Kidney tubule cell (primary cell): ENCODE measurements at regions not wholly inside any gene's neighbourhood (a gene's known extent, or its start where the extent isn't known, plus 50 kb on each side); places are given as distances from the start of the nearest gene placed in this dataset.

Experiments used
- DNase-seq: peaks from one replicate; pipeline ENCODE4 v3.0.0-alpha.2; 2018; ENCODE audit warnings: low spot score

DNA sequence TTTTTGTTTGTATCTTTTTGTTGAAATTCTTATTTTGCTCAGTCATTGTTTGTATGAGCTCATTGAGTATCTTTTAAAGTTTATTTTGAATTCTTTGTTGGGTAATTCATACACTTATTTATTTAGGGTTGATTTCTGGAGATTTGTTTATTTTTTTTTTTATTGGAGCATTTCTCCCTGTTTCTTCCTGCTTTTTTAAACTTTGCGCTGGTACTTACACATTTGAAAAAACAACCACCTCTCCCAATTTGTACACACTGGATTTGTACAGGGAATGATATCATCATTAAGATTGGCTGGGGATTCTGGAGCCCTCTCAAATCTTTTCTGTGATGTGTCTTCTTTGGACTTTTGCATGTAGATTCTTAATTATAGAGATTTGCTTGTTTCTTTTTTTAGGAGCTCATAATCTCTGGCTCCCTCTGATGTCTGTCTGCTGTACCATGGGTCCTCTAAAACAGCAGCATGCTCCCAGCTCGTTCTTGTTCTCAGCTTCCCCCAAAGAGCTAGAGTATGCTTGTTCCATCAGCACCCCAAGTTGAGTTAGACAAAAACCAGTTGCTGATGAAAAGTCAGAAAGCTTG, 310.7 kb downstream of the DUSP10 start:
- DNase-seq, result no peak

DNA sequence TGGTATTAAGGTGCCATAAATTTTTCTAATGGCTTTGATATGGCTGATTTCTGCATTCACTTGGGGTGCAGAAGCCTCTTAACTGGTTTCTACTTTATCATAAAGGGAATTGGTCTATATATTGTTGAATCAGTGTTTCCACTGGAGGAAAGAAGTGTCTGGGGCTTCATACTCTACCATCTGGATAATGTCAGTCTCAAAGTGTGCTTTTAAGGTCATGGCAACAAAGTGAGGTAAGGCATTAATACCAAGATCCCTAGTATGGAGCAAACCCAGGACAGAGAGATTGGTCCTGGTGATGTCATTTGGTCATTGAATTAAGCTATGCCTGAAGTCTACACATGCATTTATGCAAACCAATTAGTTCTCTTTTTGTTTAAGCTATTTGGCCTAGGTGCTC, 309.9 kb downstream of the DUSP10 start:
- no peak for DNase-seq

DNA sequence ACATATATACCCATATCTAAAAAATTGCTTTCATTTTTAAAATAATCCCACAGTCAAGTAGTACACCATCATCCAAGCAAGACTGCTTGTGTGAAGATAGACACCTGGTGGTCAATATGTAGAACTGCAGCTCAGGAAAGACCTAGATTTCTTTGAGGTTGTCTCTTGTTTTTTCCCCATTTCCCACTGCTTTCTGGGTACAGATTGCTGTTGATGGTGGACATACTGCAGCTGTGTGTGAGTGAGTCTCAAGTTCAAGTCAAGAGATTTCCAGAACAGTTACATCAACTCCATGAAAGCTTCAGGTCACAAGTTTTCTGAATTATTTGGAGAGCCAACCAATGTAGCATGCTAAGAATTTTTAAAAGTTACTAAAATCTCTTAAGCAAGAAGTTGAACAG, 306.4 kb downstream of the DUSP10 start:
- DNase-seq, result peak; percentile 66

DNA sequence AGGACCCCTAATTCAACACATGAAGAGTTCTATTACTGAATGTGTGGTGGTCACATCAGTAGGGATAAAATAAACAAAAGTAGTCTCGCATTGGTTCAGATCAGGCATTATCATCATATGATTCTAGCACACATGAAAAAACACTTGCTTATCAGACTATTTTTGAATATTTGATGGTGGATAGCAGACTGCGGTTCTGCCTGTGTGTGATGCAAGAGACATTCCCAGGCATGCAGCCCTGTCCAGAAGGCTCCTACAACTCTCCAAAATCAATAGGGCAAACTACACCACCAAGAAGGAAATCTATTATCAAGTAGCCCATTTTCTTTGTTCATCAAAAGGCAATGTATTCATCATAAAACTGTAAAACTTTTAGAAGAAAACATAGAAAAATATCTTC, 304.7 kb downstream of the DUSP10 start:
- no peak for DNase-seq

DNA sequence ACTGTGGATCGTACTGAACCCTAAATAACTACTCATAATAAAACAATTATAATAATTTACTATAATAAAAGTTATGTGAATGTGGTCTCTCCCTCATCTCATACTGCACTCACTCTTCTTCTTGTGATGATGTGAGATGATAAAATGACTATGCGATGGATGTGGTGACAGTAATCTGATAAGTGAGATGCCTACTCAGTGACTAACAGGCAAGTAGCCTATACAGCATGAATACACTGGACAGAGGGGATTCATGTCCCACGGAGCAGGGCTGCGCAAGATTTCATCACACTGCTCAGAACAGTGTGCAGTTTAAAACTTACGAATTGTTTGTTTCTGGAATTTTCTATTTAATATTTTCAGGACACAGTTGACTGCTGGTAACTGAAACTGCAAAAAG, 304.0 kb downstream of the DUSP10 start:
- peak; percentile 39 for DNase-seq

DNA sequence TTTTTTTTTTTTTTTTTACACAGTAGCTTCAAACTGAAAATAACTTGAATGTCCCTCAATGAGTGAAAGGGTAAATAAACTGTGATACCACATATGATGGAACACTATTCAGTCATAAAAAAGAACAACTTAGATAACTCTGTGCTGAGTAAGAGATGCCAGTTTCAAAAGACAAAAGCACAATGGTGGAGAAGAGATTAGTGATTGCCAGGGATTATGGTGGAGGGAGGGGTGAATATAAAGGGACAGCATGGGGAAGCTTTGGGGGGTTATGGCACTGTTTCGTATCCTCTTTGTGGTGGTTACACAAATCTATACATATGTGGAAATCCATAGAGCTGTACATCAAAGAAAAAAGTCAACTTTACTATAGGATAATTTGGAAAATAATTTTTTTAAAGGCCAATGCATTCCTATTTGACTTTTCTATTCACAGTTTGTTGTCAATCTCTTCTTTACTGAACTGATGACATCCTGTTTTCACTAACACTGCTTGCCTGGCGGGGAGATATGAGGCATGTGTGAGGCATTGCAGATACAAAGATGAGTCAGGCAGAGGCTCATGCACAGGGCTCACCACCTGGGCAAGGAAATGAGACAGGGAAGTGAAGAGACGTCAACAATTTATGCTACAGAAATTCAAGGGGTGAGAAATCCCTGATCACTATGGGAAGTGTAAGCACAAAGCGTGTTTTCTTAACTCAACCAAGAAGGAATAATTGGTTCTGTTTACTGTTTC, 302.7 kb downstream of the DUSP10 start:
- peak; percentile 99 for DNase-seq

DNA sequence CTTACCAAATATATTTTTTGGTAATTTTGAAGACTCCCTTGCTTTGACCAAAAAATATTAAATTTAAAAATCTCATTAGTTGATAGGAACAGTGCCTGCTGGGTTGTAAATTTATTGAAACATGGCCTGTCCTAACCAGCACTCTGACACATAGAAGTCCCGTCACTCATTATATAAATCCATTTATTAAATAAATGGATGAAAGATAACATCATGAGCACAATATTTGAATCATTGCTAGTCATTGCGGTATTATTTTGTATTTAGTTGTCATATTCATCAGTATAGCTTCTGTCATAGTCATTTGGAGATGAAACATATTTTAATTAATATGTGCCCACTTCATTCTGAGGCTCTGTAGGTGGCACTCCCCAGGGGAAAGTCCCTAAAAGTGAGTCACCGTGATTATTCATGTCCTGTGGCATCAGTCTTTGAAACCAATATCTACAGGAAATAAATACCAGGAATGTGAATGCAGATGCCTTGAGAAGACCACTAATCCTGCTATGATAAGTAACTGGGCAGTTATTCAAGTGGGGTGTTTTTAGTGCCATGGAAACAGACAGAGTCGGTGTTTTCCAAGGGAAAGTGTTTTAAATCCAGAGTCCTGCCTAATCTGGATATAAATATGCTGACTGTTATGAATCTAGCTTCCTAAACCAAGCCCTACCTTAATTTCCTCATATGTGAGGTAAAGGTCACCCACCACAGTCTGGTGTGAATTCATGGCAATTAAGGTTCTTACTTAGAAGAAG, 302.0 kb downstream of the DUSP10 start:
- peak; percentile 100 for DNase-seq

DNA sequence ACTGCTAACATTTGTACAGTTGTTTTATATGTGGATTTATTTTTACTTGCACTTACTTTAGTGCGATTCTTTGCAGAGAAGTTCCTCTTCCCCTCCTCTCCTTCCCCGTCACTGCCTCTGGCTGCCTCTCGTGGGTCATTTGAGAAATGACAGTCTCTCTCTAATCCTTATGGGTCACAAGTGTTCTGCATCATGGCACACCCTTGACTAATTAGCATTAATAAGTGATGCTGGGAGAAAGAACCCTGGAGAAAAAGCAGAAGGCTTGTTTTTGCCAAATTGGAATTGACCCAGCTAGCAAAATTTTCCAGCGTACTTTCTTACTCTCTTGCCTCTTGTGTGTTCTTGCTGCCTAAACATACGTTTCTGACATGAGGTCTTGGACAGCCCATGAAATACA, 301.2 kb downstream of the DUSP10 start:
- peak; percentile 90 for DNase-seq

DNA sequence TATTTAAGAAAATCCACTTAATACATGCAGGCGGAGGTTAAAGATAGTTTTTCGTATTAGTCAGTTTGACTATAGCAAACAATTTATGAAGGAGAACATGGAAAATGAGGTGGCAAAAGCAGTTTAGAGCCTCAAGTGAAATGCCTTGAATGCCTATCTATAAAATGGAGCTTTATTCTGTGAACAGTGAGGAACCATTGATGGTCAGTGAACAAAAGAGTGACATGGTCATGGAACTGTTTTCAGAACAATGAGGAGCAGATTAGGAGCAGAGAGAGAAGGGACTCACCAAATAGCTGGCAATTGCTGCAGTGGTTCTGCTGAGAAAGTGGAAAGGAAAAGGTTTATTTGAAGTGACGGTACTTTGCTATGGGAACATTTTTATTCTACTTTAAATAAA, 299.8 kb downstream of the DUSP10 start:
- no peak for DNase-seq

DNA sequence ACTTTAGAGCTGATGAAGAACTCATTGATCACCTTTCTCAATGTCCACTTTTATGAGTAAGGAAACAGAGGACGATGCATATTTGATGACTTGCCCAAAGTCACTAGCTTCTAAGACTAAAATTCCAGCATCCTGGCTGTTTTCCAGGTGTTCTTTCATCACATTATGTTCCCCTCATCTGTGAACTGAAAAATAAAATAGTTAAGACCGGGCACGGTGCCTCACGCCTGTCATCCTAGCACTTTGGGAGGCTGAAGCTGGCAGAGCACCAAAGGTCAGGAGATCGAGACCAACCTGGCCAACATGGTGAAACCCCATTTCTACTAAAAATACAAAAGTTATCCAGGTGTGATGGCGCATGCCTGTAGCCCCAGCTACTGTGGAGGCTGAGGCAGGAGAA, 297.5 kb downstream of the DUSP10 start:
- no peak for DNase-seq

DNA sequence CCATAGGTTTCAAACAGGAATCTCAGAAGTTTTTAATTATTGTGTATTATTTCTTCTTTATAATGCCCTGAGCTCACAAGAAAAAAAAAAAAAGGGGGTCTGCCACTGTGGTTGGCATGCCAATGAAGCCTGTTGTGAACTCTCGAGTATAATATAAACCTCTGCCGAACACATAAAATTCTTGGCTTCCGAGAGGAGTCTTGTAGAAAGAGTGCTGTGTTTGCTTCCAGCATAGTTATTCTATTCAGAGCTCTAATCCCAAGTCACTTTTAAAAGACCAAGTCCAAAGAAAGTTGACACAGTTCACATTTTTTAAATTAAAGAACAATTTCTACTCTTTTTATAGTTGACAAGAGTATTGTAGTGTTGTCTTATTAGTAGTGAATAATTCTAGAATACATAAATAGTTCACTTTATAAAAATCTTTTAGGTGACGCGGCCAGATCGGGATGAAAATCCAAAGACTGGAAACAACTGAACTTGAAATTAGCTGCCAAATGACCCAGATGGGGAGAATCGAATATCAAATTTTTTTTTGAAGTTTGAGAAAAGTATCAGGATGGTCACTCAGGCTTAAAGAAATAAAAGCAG, 293.2 kb downstream of the DUSP10 start:
- no peak for DNase-seq

DNA sequence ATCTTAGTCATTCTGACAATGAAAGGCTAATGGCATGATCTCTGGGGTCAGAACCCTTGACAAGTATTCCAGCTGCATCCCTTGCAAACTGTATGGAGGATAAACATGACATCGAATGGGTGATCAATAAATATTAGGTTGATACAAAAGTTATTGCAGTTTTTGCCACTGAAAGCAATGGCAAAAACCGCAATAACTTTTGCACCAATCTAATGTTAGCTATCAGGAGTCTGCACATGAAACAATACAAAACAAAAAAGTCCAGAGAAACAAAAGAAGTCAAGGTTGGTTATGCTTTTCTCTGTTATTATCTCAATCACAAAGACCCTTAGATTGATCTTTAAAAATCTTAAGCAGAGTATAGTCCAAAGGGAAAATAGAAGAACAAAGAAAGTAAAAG, 292.7 kb downstream of the DUSP10 start:
- DNase-seq, result no peak

DNA sequence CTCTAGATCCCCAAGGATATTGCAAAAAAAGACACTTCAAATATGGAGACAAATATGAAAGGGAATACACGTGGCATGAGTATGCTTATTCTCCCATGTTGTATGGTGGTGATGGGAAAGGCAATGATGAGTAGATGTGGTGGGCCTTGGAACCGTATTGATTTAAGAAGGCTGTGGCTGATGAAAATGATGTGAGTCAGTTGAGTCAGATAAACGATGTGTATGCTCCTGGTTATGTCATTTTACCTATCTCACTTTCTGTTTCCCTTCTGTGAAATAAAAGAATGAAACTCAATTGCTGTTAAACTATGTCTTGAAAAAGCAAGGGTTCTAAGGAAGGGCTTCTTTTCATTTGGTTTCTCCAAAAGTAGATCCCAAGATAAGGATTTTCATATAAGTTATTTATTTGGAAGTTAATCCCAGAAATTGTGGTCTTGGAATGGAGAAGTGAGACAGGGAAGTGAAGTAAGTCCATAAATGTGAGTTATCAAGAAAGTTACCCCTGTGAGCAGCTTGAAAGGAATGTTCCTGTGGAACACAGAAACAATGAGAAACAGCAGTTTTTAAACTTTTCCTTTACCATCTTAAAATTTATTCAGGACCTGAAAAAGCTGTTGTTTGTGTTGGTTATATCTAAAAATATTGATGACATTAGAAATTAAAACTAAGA, 292.0 kb downstream of the DUSP10 start:
- DNase-seq, result peak; percentile 75

DNA sequence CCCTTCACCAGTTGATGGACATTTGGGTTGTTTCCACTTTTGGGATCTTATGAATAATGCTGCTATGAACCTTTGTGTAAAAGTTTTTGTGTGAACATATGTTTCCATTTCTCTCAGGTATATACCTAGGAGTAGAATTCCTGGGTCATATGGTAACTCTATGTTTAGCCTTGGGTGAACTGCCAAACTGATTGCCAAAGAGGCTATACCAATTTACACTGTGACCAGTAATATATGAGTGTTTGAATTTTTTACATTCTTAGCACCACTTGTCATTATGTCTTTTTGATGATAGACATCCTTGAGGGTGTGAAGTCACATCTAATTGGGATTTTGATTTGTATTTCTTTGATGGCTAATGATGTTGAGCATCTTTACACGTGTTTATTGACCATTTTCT, 290.1 kb downstream of the DUSP10 start:
- peak; percentile 39 for DNase-seq

DNA sequence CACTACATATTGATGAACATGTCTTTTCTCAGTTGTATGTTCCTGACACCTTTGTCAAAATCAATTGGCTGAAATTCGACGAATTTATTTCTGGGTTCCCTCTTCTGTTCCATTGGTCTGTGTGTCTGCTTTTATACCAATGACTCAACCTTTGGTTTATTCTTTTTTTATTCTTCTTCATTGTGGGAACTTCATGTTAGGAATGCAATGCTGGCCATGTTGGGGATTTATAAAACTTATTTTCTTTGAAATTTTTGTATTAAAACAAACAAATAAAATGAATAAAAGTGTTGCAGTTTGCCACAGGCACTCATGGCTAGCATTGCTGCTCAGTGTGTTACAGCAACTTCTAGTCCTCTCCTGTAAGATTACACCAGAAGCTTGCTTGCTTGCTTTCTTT, 287.8 kb downstream of the DUSP10 start:
- DNase-seq, result no peak

DNA sequence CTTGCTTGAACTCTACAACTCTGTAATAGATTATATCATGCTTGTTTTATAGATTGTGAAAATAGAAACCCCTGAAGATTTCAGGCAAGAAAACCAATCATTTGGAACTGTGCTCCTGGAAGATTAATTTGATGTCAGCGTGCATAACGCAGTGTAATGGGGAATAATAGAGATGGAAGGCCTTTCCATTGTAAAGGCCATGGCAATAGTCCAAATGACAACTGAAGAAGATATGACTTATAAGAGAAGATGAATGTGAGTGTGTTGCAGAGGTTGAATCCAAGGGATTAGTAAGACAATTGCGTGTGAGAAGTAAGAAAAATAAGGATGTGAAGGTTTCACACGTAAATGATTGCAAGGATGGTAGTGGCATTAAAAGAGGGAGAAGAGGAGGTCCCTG, 285.0 kb downstream of the DUSP10 start:
- DNase-seq, result no peak

DNA sequence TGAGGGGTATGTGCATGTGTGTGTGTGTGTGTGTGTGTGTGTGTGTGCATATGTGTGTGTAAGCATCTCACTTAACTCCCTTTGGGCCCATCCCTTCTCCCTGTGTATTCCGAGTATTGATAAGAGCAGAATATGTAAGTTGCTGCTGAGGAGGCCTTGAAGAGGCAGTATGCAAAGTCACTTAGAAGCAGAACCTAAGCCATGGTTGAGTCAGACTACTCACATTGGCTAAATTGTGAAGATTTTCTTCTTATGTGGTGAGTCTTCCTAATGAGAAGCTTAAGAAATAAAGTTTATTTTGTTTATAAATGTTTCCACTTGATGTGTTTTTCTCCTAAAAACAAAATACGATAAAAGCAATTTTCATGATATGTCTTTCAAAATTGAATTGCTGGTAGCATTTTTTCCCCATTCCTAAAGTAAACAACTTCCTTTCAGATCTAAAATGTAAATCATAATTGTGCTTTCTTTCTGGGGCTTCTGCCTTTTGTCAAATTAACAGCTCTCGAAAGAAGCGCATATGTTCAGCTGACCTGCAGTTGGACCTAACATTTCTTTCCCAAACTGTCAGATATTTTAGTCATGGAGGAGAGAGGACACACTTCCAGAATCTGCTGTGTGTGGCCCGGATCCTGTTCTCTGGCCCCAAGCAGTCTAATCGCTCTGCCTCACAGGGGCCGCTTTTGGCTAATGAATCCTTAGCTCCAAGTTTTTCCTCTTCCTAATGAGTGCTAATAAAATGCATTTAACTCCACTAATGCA, 284.0 kb downstream of the DUSP10 start:
- DNase-seq, result no peak

DNA sequence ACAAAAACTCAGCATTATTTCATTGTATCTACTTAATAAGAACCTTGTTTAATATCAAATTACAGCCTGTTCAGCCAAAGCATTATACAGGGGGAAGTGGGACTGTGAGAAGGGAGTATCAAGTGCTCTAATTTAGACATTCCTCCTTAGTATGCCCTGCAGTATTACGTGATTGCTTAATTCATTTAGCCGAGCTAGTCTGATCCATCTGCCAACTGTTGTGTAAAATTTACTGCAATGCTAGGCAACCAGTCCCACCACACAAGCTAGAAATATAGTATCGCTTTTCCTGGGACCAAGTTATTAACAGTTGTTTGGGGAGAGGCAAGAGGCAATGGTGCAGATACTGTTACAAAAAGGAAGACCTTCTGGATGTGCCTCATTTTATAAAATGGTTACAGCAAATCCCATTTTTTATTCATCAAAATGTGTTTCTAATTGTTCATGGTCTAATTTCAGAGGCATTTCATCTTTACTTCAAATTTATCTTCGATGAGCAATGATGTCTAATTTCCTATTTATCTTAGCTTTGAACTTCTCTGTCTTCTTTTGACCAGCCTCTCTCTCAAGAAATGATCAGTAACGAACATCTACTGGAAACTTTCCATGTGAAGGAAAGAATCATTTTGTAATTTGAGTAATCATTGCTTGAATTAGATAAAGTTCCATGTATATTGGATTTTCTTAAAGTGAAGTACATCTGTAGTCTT, 283.3 kb downstream of the DUSP10 start:
- DNase-seq, result peak; percentile 11

DNA sequence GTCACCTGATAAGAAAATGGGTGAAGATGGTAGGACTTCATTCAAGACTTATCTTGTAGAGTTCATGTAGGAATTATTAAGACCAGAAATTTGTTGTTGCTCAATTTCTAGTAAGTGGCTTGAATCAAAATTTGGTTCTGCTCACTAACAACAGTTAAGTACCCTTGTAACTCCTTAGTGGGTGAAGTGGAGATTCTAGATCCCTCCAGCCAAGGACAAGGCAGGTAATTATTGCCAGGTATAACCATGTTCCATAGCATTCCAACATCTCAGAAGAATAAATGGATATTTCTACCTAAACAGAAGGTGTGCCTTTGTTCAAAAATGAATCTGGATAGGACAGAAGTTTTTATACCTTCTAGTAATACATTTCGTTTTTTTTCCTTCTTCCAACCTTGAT, 282.3 kb downstream of the DUSP10 start:
- no peak for DNase-seq

DNA sequence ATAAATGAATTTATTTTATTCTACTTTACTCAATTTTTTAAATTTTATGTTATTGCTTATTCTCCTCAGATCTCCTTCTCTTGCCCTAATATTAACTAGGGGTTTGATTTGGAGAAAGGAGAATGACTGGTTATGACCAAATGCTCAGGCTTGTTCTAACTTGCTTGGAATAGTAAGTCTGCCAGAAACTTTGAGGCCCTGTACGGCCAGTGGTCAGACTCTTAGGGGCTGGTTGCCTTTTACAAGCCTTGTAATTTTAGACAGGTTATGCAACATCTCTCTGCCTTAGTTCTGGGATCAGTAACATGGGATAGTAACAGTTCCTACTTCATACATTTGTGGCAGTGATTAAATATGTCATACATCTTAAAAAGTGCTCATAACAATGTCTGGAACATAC, 279.5 kb downstream of the DUSP10 start:
- no peak for DNase-seq

DNA sequence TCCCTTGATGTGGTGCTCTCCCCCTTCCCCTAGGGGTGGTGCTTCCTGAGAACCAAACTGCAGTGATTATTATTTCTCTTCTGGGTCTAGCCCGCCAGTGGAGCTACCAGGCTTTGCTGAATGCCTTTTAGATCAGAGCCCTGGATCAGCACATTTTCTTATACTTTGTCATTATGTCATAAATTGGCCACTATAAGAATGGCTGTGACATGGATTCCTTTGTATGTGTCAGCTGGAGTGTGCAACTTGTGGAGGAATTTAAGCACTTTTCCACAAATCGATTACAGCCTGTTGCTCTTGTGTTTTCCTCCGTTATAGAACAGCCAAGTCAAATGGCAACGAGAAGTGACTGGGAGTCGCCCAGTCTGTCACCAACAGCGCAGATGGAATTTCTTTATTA, 273.3 kb downstream of the DUSP10 start:
- DNase-seq, result peak; percentile 3
